Glomerular endothelial cell (primary cell): ENCODE measurements at regions not wholly inside any gene's neighbourhood (a gene's known extent, or its start where the extent isn't known, plus 50 kb on each side); places are given as distances from the start of the nearest gene placed in this dataset.
"Not testable (repeated sequence)": the region's sequence is repeated elsewhere in the genome, so short reads cannot be mapped to it uniquely, and the experiment has no call there.

Source experiments
- DNase-seq: peaks from one replicate; pipeline ENCODE4 v3.0.0-alpha.2; 2011; ENCODE audit warnings: low read depth, low spot score; ENCODE audit errors: extremely low read depth

DNA sequence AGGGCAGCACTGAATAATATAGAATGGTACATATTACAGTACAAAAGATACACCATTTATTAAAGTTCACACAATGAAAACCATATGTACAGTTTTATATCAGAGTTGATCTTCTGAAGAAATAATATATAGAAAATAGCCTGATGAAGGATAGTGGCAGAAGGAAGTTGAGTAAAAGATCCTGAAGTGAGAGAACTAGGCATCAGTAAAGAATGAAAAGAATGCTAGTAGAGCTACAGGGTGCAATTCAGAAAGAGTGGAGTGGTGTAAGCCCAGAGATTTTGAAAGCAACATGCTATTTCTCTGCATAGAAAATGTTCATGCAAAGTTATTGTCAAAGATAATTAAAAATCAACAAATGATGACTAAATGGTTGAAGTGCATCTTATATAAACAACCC, 1552.7 kb upstream of the TENM4 start:
- no peak for DNase-seq

DNA sequence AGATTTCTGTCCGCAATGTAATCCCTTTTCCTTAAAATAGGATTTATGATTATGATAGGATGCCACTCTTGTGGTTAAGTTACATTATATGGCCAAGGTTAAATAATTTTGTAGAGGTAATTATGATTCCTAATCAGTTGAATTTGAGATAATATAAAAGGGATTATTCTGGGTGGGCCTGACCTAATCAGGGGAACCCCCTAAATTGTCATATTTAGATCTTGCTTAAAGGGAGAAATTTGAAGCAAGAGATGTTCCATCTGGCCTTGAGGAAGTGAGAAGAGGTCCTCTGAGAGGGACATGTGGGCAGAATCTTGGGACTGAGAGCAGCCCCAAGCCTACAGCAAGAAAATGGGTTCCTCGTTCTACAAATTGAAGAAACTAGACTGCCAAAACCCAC, 1550.1 kb upstream of the TENM4 start:
- no peak for DNase-seq

DNA sequence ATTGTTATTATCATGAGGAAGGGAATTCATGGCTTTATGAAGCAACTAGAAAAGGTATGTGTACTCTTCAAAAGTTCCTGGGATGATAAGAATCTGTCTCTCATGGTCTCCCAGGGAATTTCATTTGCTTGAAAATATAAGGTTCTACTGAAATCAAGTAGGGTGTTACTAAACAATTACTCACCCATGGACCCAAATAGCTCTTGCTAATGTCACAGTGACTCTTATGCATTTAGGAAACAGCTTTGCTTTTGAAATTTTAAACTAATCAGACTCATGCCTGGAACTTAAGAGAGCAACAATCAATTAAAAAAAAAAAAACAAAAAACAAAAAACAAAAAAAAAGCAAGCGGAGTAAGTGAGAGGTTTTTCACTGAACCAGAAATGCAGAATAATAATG, 1546.3 kb upstream of the TENM4 start:
- DNase-seq = no peak

DNA sequence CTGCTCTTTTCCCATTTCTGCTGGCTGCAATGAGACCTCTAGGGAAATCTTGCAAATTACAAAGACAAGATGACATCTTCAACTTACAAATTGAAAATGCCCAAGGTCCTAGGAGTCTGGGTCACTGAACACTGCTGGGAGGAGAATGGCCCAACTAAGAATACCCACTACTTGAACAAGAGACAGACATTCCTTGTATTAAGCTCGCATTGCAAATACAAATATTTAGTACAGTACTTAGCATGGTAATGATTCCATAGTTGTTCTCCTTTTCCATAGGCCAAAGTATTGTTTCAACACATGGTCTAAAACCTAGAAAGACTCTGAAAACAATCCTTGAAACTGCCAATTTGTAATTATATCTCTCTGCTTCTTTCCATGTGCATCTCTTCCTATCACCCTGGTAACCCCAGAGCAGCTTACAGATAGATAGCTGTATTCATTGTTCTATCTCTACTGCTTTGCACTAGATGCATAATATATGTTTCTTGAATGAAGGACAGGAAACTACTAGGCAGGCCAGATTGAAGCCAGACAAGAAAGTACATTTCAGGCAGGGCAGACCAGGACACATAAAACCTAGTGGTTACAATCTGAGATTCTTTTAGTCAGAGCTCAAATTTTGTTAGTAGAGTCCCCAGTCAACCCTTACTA, 1545.7 kb upstream of the TENM4 start:
- no peak for DNase-seq

DNA sequence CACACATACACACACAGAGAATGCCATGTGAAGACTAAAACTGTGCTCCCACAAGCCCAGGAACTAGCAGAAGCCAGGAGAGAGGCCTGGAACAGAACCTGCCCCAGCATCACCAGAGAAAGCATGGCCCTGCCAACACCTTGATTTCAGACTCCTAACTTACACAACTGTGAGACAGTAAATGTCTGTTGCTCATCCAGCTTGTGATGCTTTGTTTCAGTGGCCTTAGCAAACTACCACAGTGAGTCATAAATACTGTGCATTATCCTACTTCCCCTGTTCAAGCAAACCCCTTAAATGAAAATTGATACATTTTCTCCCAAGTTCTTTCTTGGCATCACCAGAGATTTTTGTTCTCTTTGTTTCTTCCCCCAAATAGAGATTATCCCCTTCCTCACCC, 1539.4 kb upstream of the TENM4 start:
- no peak for DNase-seq

DNA sequence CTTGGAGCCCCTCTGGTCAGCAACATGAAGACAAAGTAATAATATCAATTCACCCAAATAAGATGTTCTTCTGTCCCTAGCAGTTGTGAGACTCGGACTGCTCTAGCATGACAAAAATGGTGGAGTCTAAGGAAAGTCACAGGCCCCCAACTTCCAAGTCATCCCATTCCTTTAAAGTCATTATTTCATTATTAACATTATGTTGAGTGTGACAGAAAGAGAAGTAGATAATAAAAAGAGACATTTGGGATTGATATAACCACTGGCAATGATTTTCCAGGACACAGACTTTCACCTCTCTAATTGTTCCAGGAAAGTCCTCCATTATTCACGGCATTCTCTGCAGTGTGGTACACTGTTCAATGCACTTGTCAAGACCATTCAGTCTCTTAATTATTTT, 1533.0 kb upstream of the TENM4 start:
- no peak for DNase-seq

DNA sequence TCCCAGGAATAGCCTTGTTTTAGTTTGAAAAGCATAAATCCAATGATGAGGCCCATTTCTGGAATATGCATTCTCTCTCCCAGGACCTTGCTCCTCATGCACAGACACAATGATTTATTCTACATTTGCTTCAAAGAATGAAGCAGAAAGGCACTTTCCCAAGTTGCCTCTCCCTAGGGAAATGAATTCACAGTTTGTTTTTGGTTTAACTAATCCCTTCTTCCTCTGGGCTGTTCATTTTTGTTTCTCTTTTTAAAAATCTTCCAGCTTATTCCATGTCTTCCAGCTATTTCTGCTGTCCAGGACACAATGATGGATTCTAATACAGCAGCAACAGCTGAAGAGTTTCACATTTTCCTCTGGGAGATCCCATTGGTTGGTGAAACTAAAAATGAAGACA, 1529.2 kb upstream of the TENM4 start:
- DNase-seq = no peak

DNA sequence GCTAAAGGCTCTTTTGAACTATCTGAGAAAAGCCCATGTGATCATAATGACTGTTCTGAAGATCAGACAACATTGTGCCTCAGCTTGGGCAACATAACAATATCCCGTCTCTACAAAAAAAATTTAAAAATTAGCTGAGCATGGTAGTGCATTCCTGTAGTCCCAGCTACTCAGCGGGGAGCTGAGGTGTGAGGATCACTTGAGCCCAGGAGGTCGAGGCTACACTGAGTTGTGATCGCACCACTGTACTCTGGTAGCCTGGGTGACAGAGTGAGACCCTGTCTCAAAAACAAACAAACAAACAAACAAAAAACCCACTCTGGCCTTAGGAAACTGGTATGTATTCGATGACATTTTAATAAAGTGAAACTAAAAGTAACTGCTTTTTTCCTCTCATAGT, 1526.8 kb upstream of the TENM4 start:
- DNase-seq = no peak

DNA sequence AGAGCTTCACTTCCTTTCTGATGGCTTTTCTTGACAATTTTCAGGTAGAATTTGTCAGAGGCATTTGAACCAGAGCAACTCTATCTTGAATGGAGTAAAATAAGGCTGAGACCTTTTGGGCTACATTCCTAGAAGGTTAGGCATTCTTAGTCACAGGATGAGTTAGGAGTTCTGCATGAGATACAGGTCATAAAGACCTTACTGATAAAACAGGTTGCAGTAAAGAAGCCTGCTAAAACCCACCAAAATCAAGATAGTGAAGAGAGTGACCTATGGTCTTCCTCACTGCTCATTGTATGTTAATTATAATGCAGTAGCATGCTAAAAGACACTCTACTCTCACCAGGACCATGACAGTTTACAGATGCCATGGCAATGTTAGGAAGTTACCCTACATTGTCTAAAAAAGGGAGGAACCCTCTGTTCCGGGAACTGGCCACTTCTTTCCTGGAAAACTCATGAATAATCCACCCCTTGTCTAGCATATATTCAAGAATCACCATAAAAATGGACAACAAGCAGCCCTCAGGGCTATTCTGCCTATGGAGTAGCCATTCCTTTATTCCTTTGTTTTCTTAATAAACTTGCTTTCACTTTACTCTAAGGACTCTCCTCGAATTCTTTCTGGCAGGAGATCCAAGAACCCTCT, 1519.7 kb upstream of the TENM4 start:
- DNase-seq = no peak

DNA sequence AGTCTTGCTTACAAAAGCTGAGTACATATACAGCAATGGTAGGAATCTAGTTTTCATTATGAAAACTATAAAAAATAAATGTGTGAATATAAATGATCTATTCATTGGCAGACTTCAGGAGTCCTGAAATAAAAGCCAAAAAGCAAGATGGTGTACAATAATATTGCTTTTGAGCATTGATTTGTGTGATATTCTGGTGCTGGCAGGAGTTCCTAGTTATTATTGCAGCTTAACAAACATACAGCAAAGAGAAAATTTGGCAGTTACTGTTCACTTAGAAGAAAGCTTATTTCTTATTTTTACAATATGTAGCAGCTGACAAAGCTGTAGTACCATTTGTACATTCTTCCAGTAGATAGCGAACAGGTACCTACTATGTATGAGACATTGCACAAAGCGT, 1518.9 kb upstream of the TENM4 start:
- DNase-seq = no peak

DNA sequence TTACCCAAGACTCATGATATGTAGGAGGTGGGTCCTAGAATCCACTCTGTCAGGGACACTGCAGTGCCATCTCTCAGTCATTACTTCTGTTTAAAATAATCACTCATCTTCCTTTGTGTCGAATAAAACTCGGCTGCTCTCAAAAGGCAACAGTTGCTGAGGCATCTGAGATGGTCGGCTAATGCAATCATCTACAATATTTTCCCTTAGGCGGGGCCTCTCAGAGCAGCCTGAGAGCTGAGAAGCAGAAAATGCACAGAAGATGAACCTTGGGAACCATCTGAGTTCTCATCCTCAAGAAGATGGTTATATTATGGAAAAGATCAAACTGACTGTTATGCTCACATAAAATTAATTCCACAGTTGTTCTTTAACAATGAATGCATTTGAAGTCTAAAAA, 1518.2 kb upstream of the TENM4 start:
- DNase-seq = no peak

DNA sequence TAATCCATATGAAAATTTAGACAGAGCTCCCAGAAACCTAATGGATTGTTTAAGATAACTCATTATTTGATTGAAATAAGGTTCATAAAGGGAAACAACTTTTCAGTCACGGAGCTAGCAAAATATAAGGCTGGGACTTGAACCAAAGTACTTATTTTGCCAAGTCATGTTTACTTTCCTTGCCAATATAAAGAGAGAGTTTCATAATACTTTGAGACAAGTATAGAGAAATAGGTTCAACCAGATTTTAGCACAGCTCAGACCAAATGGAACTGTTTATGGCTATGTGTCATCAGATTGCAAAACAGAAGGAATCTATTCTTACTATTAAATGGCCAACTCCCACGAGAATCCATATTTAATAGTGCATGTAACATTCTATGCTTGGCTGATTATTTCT, 1517.5 kb upstream of the TENM4 start:
- DNase-seq = no peak

DNA sequence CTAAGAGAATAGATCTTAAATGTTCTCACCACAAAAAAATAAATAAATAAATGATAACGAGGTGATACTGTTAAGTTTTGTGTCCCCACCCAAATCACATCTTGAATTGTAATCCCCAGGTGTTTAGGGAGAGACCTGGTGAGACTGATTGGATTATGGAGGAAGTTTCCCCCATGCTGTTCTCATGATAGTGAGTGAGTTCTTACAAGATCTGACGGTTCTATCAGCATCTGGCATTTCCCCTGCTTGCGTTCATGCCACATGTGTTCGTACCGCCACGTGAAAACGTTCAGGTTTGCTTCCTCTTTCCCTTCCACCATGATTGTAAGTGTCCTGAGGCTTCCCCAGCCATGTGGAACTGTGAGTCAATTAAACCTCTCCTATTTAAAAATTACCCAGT, 1514.8 kb upstream of the TENM4 start:
- no peak for DNase-seq

DNA sequence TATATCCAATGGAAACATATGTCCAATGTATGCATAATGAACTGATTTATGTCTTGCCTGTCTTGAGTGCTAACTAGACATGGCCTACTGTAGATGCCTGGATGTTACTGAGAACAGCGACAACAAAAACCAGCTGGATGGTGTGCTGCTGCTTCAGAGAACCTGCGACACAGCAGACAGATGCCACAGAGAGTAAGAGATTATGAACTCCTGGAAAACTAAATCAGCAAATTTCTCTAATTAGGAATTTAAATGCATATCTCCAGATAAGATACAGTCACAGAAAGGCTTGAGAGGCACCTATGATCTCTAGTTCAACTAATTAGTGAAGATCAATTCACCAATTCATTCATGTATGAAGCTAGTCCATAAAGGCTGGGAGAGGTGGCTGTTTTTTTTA, 1508.0 kb upstream of the TENM4 start:
- no peak for DNase-seq

DNA sequence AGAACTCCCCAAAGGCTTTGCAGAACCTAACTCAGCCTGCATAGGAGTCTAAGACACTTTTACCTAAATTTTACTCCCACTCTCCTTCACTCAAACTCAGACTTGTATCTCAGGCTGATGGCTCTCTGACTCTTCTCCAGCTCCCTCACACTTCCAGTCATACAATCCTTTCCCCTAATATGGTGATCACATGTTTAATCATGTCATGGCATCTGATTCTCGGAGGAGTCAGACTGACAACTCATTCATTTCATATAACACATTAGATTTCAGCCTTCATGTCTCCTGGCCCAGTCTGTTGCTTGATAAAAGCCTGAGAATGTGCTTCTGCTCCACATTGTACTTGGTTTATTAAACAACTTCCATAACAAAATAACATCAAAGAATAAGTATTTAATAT, 1503.9 kb upstream of the TENM4 start:
- no peak for DNase-seq

DNA sequence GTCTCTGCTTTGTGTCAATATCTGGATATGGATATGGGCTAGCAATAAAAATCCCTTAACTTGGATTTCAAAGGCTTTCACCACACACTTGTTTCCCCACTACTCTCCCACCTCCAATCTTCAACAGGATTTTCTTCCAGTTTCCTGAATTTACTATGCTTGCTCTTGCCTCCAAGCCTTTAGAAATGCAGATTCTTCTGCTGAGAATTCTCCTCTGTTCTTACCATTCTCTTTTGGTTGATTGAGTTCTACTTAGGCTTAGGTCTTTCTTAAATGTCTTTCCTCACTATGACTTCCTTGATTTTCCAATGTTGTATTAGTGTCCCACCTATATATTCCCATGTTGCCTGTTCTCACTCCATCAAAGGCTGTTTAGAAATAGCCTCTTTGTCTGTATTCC, 1502.4 kb upstream of the TENM4 start:
- no peak for DNase-seq

DNA sequence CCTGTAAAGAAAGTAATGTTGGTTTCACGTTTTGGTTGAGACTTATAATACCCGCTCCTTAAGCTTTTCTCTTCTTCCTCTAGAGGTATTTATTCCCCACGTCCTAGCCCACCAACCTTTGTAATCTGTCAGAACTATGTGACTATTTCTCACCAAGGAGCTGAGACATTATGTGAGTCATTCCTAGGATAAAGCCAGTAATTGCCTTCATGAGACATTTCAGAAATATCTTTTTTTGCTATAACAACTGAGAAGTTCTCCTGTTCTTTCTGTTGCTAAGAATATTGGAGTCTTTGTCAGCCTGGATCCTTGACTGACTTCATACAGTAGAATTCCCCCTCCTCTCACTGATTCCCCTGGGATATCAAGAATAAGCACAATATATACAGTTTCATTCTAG, 1497.0 kb upstream of the TENM4 start:
- DNase-seq = no peak

DNA sequence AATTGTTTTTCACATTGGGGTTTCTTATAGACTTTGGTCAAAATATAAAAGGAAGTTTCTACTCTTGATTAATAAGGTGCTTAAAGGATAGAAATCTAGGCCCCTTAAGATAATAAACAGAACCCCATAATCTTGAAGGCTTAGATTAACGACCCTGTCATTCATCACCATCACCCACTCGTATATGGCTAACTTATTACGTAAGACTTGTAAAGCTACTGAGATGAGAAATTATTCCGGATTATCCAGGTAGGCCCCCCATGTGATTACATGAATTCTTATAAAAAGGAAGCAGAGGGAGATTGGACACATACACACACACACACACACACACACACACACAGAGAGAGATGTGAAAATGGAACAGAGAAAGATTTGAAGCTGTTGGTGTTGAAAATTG, 1489.2 kb upstream of the TENM4 start:
- DNase-seq = no peak

DNA sequence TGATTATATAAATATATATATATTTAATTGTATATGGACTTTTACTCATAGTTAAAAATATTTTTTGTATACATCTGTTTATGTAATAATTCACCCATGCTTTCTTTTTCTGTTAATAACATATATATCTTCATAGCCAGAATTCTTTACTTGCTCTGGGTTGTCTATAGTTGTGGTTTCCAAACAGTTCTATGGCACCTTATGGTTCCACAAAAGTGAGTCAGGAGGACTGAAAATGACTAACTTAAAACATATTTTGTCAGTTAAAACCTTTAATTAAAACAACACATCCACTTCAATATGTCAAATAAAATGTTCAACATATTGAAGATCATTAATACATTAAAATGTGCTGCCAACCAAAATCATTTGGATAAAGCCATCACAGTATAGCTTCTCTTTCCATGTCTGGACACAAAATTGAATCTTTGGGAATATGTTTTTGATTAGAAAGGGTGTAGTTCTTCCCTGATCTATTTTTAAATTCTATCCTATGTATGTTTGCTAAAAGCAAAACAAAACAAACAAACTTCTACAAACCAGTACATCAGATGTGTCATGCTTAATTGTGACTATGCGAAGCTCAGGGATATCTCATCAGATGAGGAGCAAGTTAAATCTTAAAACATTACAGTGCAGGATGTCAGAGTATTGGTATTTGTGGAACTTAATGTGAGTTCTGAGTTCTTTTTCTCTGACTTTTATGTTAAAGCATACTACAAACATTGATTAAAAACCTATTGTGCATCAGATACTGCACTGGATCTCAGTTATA, 1488.4 kb upstream of the TENM4 start:
- no peak for DNase-seq

DNA sequence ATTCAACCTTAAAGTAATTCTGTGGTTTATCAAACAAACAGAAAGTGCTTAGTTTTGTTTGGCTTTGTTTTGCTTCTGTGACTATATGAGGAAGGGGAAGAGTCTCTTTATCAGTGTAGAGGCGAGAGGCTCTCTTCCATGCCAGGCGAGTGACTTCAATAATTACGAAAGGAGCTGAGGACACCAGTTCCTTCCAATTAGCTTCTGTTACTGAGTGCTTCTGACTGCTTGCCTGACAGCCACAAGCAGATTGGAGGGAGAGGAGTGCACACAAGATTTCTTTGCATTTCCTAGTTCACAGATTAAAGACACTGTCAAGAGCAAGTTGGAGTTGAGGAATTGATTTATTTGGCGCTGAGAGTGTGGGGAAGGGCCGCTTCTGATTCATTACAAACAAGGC, 1484.5 kb upstream of the TENM4 start:
- no peak for DNase-seq

DNA sequence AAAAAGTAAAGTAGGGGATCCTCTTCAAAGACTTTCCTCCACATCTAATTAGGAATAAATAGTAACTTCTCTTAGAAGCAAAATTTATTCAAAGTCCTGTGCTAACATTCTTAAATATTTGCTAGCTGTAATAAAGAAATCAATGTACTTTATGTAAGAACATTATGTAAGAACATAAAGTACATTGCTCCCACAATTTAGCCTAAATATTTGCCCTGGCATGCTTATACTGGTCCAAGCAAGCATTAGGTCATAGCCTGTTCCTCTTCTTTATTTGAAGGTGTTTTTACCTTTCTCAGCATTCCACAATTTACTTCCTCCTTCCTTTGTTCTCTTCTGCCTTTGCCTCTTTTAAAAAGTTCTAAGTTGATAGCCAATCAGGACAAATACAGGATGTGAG, 1480.5 kb upstream of the TENM4 start:
- DNase-seq = not testable (repeated sequence)

DNA sequence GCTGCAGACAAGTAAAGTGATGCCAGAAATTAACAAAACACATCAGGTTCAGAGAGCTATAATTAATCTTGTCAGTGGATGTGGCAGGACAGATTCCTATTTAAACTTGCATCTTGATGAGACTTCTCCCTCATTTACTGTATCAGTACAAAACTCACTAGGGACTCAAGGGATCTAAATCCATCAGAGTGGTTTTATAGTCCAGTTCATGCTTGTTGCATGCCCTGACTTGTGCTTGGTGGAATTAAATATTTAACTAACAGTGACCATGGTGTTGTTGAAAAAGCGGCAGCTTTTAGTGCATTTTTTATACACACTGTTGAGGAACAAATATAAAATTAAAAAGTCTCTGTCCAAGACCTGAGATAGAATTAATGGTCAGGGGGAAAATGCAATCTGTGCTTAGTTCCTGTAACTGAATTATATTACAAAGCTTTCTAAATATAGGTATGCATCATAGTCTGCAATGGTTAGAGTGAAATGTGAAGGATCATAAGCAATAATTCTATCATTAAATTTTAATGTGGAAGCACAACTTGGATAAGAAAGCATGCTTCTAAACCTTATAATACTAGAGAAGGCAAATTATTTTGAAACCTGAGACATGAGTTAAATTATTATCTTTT, 1475.5 kb upstream of the TENM4 start:
- no peak for DNase-seq
